UCSD-AML1 (cell line): ENCODE measurements at regions not wholly inside any gene's neighbourhood (a gene's known extent, or its start where the extent isn't known, plus 50 kb on each side); places are given as distances from the start of the nearest gene placed in this dataset.
"Not testable (repeated sequence)": the region's sequence is repeated elsewhere in the genome, so short reads cannot be mapped to it uniquely, and the experiment has no call there.

Experiments
- DNase-seq: peaks from one replicate; lab custom pipeline; 2025; ENCODE audit not compliant: unreplicated experiment; lab: John Stamatoyannopoulos, UW

GRCh38 chr15:45866616-45867015, 231.8 kb downstream of the SQOR start:
- no peak for DNase-seq

- no peak for DNase-seq
These were observed 232.5 kb downstream of the SQOR start for GRCh38 chr15:45867281-45867680.

GRCh38 chr15:45868109-45868691, 233.4 kb downstream of the SQOR start:
- no peak for DNase-seq

- DNase-seq = peak; percentile 13
These were observed 234.3 kb downstream of the SQOR start for GRCh38 chr15:45869034-45869668.

- no peak for DNase-seq
These were observed 236.5 kb downstream of the SQOR start for GRCh38 chr15:45871121-45871855.

GRCh38 chr15:45873781-45874180, 239.0 kb downstream of the SQOR start:
- DNase-seq = no peak

- not testable (repeated sequence) for DNase-seq
These were observed 239.7 kb downstream of the SQOR start for GRCh38 chr15:45874566-45874965.

- no peak for DNase-seq
These were observed 249.5 kb downstream of the SQOR start for GRCh38 chr15:45884289-45884688.

- DNase-seq = no peak
These were observed 250.1 kb downstream of the SQOR start for GRCh38 chr15:45884755-45885445.

GRCh38 chr15:45885801-45886200, 251.0 kb downstream of the SQOR start:
- DNase-seq = no peak

- DNase-seq = no peak
These were observed 256.9 kb downstream of the SQOR start for GRCh38 chr15:45891766-45892165.

GRCh38 chr15:45892182-45892581, 257.4 kb downstream of the SQOR start:
- DNase-seq = no peak

GRCh38 chr15:45903283-45903682, 268.5 kb downstream of the SQOR start:
- no peak for DNase-seq

GRCh38 chr15:45904019-45904418, 269.2 kb downstream of the SQOR start:
- DNase-seq = no peak

- DNase-seq = no peak
These were observed 271.4 kb downstream of the SQOR start for GRCh38 chr15:45906230-45906629.

- DNase-seq = no peak
These were observed 275.8 kb downstream of the SQOR start for GRCh38 chr15:45910671-45911070.

- no peak for DNase-seq
These were observed 278.6 kb downstream of the SQOR start for GRCh38 chr15:45913451-45913850.

- DNase-seq = no peak
These were observed 279.6 kb downstream of the SQOR start for GRCh38 chr15:45914425-45914824.

GRCh38 chr15:45918839-45919238, 284.0 kb downstream of the SQOR start:
- peak; percentile 9 for DNase-seq

- no peak for DNase-seq
These were observed 285.0 kb downstream of the SQOR start for GRCh38 chr15:45919806-45920205.

- DNase-seq = peak; percentile 9
These were observed 286.5 kb downstream of the SQOR start for GRCh38 chr15:45921376-45921775.

- no peak for DNase-seq
These were observed 287.1 kb downstream of the SQOR start for GRCh38 chr15:45921978-45922377.
